NCI-H1417 treated with DMSO at 0.1 percent for 48 hours (cell line): ENCODE measurements at regions not wholly inside any gene's neighbourhood (a gene's known extent, or its start where the extent isn't known, plus 50 kb on each side); places are given as distances from the start of the nearest gene placed in this dataset.
"Not testable (repeated sequence)": the region's sequence is repeated elsewhere in the genome, so short reads cannot be mapped to it uniquely, and the experiment has no call there.

ENCODE experiments used
- DNase-seq: peaks from one replicate; lab custom pipeline; 2025; lab: John Stamatoyannopoulos, UW

DNA sequence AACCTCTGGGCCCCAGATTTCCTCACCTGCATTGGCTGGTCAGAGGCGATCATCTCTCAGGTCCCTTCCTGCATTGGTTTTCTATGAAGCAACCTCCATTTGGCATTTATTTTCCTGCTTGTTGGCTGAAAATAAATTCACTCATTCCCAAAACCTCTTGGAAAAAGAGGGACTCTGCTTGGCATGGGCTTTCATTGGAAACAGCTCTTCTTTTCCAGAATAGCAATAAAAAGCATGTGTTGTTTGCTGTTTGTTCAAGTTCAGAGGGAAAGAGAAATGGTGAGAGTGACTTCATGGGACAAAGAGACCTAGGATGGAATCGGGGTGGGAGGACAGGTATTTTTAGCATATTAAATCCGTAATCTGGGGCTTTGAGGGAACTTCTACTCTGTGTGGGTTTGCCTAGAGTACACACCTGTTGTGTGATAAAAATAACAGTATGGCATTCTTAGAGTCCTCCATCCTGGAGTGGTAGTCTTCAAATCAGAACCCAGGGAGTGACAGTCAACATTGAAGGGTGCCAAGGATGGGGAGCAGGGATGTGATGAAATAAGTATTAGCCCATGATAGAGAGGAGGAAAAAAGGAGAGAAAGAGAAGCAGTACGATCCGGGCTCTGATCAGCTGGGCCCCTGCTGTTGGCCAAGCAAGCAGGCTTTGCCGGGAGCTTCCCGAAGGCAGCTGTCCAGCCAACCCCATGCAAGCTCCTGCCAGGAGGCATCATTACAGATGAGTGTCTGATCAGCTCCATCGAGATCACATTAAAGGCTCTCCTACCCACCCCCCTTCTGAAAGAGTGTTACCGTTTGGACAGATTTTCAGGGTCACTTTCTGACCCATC is 131.9 kb upstream of the NFIA start:
- no peak for DNase-seq

- DNase-seq, result no peak
Observed at GRCh38 chr1:60949826-60950197, 132.5 kb upstream of the NFIA start.

- DNase-seq, result no peak
Observed at GRCh38 chr1:60949154-60949825, 133.1 kb upstream of the NFIA start.

- no peak for DNase-seq
Observed at GRCh38 chr1:60948486-60948885, 133.9 kb upstream of the NFIA start.

DNA sequence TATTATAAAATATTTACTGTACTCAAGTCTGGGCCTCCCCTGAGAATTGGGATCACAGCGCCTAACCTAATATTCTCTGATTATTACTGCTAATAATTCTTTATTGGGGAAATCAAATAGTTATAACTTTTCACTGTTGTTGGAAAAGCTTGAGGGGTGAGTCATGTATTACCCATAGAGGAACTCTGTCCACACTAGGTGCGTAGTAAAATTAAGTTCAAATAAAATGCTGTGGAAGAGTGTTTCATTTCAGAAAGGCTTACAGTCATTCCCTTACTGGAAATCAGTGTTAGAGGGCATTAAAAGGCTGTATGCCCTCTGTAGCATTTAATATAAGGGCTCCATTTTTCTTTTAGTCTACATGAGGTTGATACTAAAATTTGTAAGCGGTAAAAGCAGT is 135.0 kb upstream of the NFIA start:
- DNase-seq, result no peak

- DNase-seq, result no peak
Observed at GRCh38 chr1:60942896-60943638, 139.3 kb upstream of the NFIA start.

GRCh38 chr1:60942291-60942690 is 140.1 kb upstream of the NFIA start:
- DNase-seq, result no peak

- not testable (repeated sequence) for DNase-seq
Observed at GRCh38 chr1:60940685-60941084, 141.7 kb upstream of the NFIA start.

DNA sequence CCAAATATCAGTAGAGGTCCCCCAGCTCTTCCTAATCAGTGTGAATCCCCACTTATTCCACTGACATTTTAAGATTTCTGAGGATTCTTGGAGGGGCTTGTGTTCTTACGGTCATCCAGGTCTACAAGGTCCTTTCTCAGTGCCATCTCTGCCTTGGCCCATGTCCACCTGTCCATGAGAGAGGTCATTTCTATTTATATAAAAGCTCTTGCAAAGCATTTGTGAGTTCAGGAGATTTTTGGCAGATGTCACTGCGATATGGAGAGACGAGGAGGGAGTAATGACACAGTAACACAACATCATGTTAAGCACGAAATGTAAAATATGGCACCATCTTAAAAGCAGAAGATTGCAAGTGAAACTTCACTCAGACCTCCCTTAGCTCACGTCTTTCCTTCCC is 144.6 kb upstream of the NFIA start:
- no peak for DNase-seq

DNA sequence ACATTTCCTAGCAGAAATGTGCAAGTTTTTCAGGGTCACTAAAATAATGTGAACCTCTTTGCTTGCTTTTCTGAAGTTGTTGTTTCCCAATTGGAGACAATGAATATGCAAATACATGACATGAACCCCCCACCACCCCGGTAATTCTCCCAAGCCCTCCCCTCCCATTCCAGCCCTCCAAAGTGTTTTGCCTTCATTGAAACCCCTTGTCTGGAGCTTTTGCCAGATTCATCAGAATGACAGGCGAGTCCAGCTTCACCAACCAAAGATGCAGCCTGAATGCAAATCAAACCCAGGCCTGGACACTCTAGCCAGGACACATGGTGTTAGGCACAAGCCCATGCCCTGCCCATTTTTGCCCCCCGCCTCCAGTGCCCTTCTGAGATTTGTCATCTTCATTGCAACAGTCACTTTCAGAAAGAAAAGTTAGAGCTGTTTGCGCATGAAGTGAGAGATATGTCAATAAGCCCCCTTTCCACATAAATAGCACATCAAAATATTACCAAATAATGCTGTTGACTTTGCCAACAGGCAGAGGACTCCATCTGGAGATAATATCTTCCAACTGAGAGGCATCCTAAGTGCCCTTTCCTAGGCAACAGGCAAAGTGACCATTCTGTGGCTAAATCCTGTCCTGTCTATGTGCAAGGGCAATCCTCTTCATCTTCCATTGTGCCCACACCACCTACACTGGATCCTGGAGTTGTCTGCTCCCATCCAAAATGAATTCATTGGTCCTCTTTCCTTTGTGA is 145.6 kb upstream of the NFIA start:
- no peak for DNase-seq

DNA sequence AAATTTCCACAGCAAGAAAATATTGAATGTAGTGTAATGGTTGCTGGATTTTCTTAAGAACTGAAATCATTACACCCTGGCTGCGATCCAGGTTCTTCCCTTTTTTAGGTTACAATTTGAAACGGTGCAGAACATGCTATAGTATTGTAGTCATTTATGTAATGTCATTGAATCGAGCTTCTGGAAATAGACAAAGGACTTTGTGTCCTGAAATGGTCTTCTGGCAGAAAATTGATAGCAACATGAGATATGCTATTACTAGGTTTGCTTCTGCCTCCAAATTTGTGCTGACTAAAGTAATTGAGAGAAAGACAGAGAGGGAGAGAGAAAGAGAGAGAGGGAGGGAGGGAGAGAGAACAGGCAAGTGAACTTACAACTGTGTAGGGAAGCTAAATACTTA is 146.2 kb upstream of the NFIA start:
- no peak for DNase-seq

DNA sequence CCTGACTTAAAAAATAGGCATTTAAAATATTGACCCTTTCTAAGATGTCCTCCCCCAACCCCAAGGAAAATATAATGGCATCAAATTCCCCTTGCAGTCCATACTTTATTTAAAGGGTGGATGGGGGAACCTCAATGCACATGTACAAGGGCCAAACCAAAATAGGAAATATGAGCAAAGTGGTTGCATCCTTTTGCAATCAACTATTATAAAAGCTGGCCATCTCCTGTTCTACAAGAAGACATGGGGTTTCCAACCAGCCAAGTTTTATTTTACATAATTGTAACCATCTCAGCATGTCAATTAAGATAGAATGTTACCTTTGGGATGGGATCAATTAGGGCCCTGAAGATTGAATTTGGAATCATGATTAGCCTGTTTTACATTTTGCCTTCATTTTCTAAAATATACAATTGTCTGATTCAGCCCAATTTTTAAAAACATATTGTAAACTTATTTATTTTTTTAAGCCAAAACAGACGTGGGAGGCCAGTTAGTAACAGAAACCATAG is 146.7 kb upstream of the NFIA start:
- no peak for DNase-seq

GRCh38 chr1:60930130-60930529 is 152.2 kb upstream of the NFIA start:
- DNase-seq, result no peak

GRCh38 chr1:60924964-60925798 is 157.2 kb upstream of the NFIA start:
- DNase-seq, result no peak

- DNase-seq, result no peak
Observed at GRCh38 chr1:60924165-60924564, 158.2 kb upstream of the NFIA start.

- DNase-seq, result no peak
Observed at GRCh38 chr1:60923389-60924087, 158.8 kb upstream of the NFIA start.

DNA sequence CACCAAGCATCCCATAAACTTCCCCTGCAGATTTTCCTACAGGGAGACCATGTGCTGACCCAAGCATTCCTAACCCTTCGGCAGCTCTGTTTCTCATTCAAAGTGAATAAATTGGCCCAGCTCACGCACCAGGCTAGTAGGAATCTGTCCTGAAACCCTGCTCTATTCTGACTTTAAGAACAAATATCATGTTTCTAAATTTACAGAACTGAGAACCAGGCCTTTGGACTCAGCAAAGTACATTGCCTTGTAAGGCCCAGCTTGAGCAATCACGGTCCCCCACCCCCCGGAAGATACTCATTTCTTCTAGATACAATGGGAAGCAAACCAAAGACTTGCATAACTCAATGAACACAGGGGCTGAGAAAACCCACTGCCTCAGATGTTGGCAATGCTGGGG is 160.1 kb upstream of the NFIA start:
- no peak for DNase-seq

- DNase-seq, result no peak
Observed at GRCh38 chr1:60921175-60921574, 161.2 kb upstream of the NFIA start.

GRCh38 chr1:60920561-60920960 is 161.8 kb upstream of the NFIA start:
- DNase-seq, result no peak

GRCh38 chr1:60918867-60919266 is 163.5 kb upstream of the NFIA start:
- DNase-seq, result no peak
